CD4-positive, alpha-beta T cell treated with Interleukin-15 for 1 hour (primary cell): ENCODE measurements at regions not wholly inside any gene's neighbourhood (a gene's known extent, or its start where the extent isn't known, plus 50 kb on each side); places are given as distances from the start of the nearest gene placed in this dataset.
"Not testable (repeated sequence)": the region's sequence is repeated elsewhere in the genome, so short reads cannot be mapped to it uniquely, and the experiment has no call there.

Experiments
- DNase-seq: peaks from one replicate; pipeline ENCODE4 v3.0.0-alpha.2; 2020

- DNase-seq: no peak
Measured at GRCh38 chr13:79642596-79642995, 161.6 kb downstream of the NDFIP2 start.

- DNase-seq: no peak
Measured at GRCh38 chr13:79637133-79637763, 156.3 kb downstream of the NDFIP2 start.

GRCh38 chr13:79631051-79631659, 150.2 kb downstream of the NDFIP2 start:
- no peak for DNase-seq

GRCh38 chr13:79628463-79628862, 147.5 kb downstream of the NDFIP2 start:
- DNase-seq: no peak

GRCh38 chr13:79626924-79627323, 146.0 kb downstream of the NDFIP2 start:
- no peak for DNase-seq

- no peak for DNase-seq
Measured at GRCh38 chr13:79625517-79625916, 144.6 kb downstream of the NDFIP2 start.

GRCh38 chr13:79621902-79622301, 140.9 kb downstream of the NDFIP2 start:
- no peak for DNase-seq

GRCh38 chr13:79621449-79621848, 140.5 kb downstream of the NDFIP2 start:
- no peak for DNase-seq

- DNase-seq: no peak
Measured at GRCh38 chr13:79614250-79614918, 133.4 kb downstream of the NDFIP2 start.

GRCh38 chr13:79612604-79613003, 131.6 kb downstream of the NDFIP2 start:
- DNase-seq: no peak

GRCh38 chr13:79607895-79608294, 126.9 kb downstream of the NDFIP2 start:
- not testable (repeated sequence) for DNase-seq
